Astrocyte (in vitro differentiated cells and primary cell): ENCODE measurements at regions not wholly inside any gene's neighbourhood (a gene's known extent, or its start where the extent isn't known, plus 50 kb on each side); places are given as distances from the start of the nearest gene placed in this dataset.

ENCODE experiments used
- EZH2 ChIP-seq: IDR thresholded peaks from 2 replicates; pipeline ENCODE4 v1.6.1; 2012; ENCODE audit warnings: mild to moderate bottlenecking, low read length, inconsistent platforms; ENCODE audit not compliant: insufficient read depth
- TF ChIP-seq, protein P1 (sequence below): IDR thresholded peaks from 2 replicates; pipeline ENCODE4 v1.5.1; 2011; ENCODE audit warnings: low read depth, mild to moderate bottlenecking, inconsistent platforms, low read length, moderate library complexity; ENCODE audit not compliant: insufficient read depth

DNA sequence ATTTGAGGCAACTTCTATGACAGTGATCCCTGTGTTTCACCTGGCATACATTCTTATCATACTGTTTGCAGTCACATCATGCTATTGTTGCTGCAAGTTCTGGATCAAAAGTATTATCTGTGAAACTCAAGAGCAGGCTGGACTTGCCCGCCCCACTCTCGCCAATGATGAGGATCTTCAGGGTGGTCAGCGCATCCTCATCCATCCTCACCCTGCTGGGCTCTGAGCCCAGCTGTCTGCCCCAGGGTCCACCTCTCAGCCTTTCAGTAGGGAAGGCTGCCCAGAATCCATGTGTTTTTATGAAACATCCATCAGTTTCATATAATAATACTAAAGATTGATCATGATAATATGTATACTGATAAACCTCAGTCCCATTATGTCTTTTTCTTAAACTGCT lies 55.4 kb upstream of the KIF5B start:
- TF ChIP-seq, protein P1, sequence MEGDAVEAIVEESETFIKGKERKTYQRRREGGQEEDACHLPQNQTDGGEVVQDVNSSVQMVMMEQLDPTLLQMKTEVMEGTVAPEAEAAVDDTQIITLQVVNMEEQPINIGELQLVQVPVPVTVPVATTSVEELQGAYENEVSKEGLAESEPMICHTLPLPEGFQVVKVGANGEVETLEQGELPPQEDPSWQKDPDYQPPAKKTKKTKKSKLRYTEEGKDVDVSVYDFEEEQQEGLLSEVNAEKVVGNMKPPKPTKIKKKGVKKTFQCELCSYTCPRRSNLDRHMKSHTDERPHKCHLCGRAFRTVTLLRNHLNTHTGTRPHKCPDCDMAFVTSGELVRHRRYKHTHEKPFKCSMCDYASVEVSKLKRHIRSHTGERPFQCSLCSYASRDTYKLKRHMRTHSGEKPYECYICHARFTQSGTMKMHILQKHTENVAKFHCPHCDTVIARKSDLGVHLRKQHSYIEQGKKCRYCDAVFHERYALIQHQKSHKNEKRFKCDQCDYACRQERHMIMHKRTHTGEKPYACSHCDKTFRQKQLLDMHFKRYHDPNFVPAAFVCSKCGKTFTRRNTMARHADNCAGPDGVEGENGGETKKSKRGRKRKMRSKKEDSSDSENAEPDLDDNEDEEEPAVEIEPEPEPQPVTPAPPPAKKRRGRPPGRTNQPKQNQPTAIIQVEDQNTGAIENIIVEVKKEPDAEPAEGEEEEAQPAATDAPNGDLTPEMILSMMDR: no peak
- TF ChIP-seq EZH2: no peak
